HG03571 (cell line): ENCODE measurements at regions not wholly inside any gene's neighbourhood (a gene's known extent, or its start where the extent isn't known, plus 50 kb on each side); places are given as distances from the start of the nearest gene placed in this dataset.

ENCODE experiments used
- ATAC-seq: cut with Tn5 transposase; IDR thresholded peaks from one replicate; pipeline ENCODE4 v1.9.1; 2021; ENCODE audit not compliant: unreplicated experiment

- ATAC-seq = no peak
Observed at GRCh38 chr2:22683914-22684313, 701.1 kb upstream of the KLHL29 start.

- ATAC-seq = no peak
Observed at GRCh38 chr2:22690096-22690495, 694.9 kb upstream of the KLHL29 start.

- no peak for ATAC-seq
Observed at GRCh38 chr2:22691666-22692065, 693.3 kb upstream of the KLHL29 start.

GRCh38 chr2:22692746-22693145 lies 692.2 kb upstream of the KLHL29 start:
- ATAC-seq = no peak

GRCh38 chr2:22694300-22694699 lies 690.7 kb upstream of the KLHL29 start:
- no peak for ATAC-seq

GRCh38 chr2:22694856-22695255 lies 690.1 kb upstream of the KLHL29 start:
- no peak for ATAC-seq

- ATAC-seq = no peak
Observed at GRCh38 chr2:22697054-22697788, 687.8 kb upstream of the KLHL29 start.

- ATAC-seq = no peak
Observed at GRCh38 chr2:22701561-22702160, 683.3 kb upstream of the KLHL29 start.

GRCh38 chr2:22703286-22703920 lies 681.6 kb upstream of the KLHL29 start:
- no peak for ATAC-seq

- ATAC-seq = no peak
Observed at GRCh38 chr2:22719396-22719795, 665.6 kb upstream of the KLHL29 start.

- no peak for ATAC-seq
Observed at GRCh38 chr2:22729466-22729865, 655.5 kb upstream of the KLHL29 start.

- no peak for ATAC-seq
Observed at GRCh38 chr2:22734373-22735045, 650.5 kb upstream of the KLHL29 start.

- no peak for ATAC-seq
Observed at GRCh38 chr2:22737144-22737543, 647.8 kb upstream of the KLHL29 start.

GRCh38 chr2:22741216-22741615 lies 643.8 kb upstream of the KLHL29 start:
- ATAC-seq = no peak

- no peak for ATAC-seq
Observed at GRCh38 chr2:22748909-22749308, 636.1 kb upstream of the KLHL29 start.

GRCh38 chr2:22753476-22753875 lies 631.5 kb upstream of the KLHL29 start:
- no peak for ATAC-seq

GRCh38 chr2:22756276-22757043 lies 628.5 kb upstream of the KLHL29 start:
- no peak for ATAC-seq

- no peak for ATAC-seq
Observed at GRCh38 chr2:22769497-22769896, 615.5 kb upstream of the KLHL29 start.

- ATAC-seq = no peak
Observed at GRCh38 chr2:22784566-22784965, 600.4 kb upstream of the KLHL29 start.

GRCh38 chr2:22786817-22787216 lies 598.2 kb upstream of the KLHL29 start:
- no peak for ATAC-seq

- no peak for ATAC-seq
Observed at GRCh38 chr2:22787745-22788144, 597.2 kb upstream of the KLHL29 start.
